ENCODE measurements at regions not wholly inside any gene's neighbourhood (a gene's known extent, or its start where the extent isn't known, plus 50 kb on each side); places are given as distances from the start of the nearest gene placed in this dataset.

DNA sequence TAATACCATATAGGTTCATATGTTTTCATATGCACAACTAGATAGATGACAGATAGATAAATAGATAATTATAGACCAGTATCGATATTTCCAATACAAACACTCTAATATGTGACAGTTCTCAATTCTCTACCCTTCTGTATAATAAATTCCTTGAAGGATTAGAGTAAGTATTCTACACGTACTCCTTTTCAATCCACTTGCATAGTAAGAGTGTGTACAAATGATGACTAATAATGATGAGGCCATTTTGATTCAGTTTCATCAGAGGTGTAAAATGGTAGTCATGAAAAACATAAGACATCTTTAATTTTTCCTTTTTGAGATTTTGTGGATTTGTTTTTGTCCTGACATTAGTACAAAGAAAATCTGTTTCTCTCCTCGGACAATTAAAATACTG lies 188.3 kb upstream of the WSB1 start (continued):
- TF ChIP-seq, protein P1, sequence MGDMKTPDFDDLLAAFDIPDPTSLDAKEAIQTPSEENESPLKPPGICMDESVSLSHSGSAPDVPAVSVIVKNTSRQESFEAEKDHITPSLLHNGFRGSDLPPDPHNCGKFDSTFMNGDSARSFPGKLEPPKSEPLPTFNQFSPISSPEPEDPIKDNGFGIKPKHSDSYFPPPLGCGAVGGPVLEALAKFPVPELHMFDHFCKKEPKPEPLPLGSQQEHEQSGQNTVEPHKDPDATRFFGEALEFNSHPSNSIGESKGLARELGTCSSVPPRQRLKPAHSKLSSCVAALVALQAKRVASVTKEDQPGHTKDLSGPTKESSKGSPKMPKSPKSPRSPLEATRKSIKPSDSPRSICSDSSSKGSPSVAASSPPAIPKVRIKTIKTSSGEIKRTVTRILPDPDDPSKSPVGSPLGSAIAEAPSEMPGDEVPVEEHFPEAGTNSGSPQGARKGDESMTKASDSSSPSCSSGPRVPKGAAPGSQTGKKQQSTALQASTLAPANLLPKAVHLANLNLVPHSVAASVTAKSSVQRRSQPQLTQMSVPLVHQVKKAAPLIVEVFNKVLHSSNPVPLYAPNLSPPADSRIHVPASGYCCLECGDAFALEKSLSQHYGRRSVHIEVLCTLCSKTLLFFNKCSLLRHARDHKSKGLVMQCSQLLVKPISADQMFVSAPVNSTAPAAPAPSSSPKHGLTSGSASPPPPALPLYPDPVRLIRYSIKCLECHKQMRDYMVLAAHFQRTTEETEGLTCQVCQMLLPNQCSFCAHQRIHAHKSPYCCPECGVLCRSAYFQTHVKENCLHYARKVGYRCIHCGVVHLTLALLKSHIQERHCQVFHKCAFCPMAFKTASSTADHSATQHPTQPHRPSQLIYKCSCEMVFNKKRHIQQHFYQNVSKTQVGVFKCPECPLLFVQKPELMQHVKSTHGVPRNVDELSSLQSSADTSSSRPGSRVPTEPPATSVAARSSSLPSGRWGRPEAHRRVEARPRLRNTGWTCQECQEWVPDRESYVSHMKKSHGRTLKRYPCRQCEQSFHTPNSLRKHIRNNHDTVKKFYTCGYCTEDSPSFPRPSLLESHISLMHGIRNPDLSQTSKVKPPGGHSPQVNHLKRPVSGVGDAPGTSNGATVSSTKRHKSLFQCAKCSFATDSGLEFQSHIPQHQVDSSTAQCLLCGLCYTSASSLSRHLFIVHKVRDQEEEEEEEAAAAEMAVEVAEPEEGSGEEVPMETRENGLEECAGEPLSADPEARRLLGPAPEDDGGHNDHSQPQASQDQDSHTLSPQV (IDR thresholded peaks at IDR 0.05) = 0 out of 2 replicates have a peak, but pooled peaks have one; percentile 9
- TF ChIP-seq, protein P2, sequence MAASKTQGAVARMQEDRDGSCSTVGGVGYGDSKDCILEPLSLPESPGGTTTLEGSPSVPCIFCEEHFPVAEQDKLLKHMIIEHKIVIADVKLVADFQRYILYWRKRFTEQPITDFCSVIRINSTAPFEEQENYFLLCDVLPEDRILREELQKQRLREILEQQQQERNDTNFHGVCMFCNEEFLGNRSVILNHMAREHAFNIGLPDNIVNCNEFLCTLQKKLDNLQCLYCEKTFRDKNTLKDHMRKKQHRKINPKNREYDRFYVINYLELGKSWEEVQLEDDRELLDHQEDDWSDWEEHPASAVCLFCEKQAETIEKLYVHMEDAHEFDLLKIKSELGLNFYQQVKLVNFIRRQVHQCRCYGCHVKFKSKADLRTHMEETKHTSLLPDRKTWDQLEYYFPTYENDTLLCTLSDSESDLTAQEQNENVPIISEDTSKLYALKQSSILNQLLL (CRISPR knock-in tag; IDR thresholded peaks at IDR 0.05; ENCODE audit: borderline replicate concordance) = no peak

DNA sequence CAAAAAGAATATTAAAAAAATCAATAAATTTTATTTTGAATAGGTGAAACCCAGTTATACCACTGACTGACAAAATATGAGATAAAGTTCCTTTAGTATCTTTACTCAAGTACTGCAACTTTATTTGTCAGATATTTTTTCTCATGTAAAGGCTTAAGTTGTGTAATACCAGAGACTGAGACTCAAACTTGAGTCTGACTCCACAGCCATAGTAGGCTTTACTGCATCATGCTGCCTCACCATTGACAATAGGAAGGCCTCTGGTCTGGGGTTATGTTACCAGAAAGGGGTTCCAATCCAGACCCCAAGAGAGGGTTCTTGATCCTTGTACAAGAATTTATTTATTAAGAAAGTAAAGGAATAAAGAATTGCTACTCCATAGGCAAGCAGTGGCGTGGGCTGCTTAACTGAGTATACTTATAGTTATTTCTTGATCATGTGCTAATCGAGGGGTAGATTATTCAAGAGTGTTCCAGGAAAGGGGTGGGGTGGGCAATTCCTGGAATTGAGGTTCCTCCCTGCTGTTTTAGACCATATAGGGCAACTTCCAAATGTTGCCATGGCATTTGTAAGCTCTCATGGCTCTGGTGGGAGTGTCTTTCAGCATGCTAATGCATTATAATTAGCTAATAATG lies 187.4 kb upstream of the WSB1 start:
- Histone ChIP-seq H3K27me3 (ENCODE audit: control insufficient read depth in 2 of 2, insufficient read depth in 2 of 2, low read length in 2 of 2) (no peaks in the 10 kb centered on the region), H2AFZ (ENCODE audit: low read depth, low read length) (peak overlapping the region; percentile 52; the same call in 1 of the 2 replicates), H3K9me3 (replicated peaks; ENCODE audit: control insufficient read depth, insufficient read depth, low read depth, low read length) (peaks cover 5% of the 10 kb centered on the region), H3K36me3 (ENCODE audit: control insufficient read depth, insufficient read depth, low read length) (peaks cover 23% of the 10 kb centered on the region), H3K4me3 (no peak overlapping the region), H3K9ac (ENCODE audit: insufficient read depth in 1 of 2, low read depth in 2 of 2, low read length in 2 of 2) (peak overlapping the region in 1 of 2 experiments; percentile 58; a peak in 2 of 4 replicates), H3K79me2 (ENCODE audit: control insufficient read depth, insufficient read depth, low read length) (peaks cover 66% of the 10 kb centered on the region), H3K4me1 (replicated peaks in 1 of 2; ENCODE audit: control insufficient read depth in 2 of 2, insufficient read depth in 2 of 2, low read length in 2 of 2) (peaks cover 0 to 32% of the 10 kb centered on the region in 2 experiments; a peak in 4 of 5 replicates), H3K9me1 (ENCODE audit: control insufficient read depth, insufficient read depth, low read length) (no peaks in the 10 kb centered on the region), H4K20me1 (replicated peaks; ENCODE audit: control insufficient read depth, insufficient read depth, low read length) (no peaks in the 10 kb centered on the region), H3K27ac (ENCODE audit: extremely low read depth, low read depth, low read length) (peak overlapping the region; percentile 83), H3K4me2 (ENCODE audit: insufficient read depth, low read length) (peak overlapping the region; percentile 65)
- 13% methylated on average over 2 of the region's 2 CpGs for WGBS (ENCODE audit: insufficient coverage, low coverage, missing lambda C conversion rate)
- POLR2A ChIA-PET = interaction anchor here (0.7 to 1.1 kb wide), 8 partner anchors 9 to 171 kb away, joined by 3 to 10 read pairs (median 4); no protein-coding TSS in a partner anchor
- in situ Hi-C loops (cut with MboI) = no loop called here
- CTCF ChIA-PET (ENCODE audit: low intra/inter-chr PET ratio) = no interaction called here
- DNase-seq (ENCODE audit: extremely low read depth in 1 of 4, low spot score in 3 of 4) (peak in 2 of 4 experiments; percentile 49 to 87), ATAC-seq (peak; percentile 75), FAIRE-seq (peak; percentile 58)
- no TSS peak for BruUV-seq (replicated peaks)
- intact Hi-C loops (cut with micrococcal nuclease) = no loop called here
- TF ChIP-seq RFX1 (IDR thresholded peaks at IDR 0.05) (peak; percentile 90), ZKSCAN3 (CRISPR knock-in tag; IDR thresholded peaks at IDR 0.05) (no peak), DACH1 (IDR thresholded peaks at IDR 0.05; ENCODE audit: partially characterized antibody) (peak; percentile 23), POLR2B (IDR thresholded peaks at IDR 0.05; ENCODE audit: low read depth, partially characterized antibody) (peak; percentile 43), MCM5 (IDR thresholded peaks at IDR 0.05; ENCODE audit: low read depth) (no peak), DPF2 (IDR thresholded peaks at IDR 0.05) (peak; percentile 58; the same call in 1 of the 2 replicates), STAT5A (IDR thresholded peaks at IDR 0.05; ENCODE audit: borderline replicate concordance, low read length) (peak; percentile 93), GABPB1 (CRISPR knock-in tag; IDR thresholded peaks at IDR 0.05) (no peak), ZNF584 (CRISPR knock-in tag; IDR thresholded peaks at IDR 0.05; ENCODE audit: low read depth) (0 out of 2 replicates have a peak, but pooled peaks have one; percentile 40), CHD4 (IDR thresholded peaks at IDR 0.05; ENCODE audit: insufficient read depth, insufficient replicate concordance, low read depth, low read length, poor library complexity, severe bottlenecking) (no peak), ZNF134 (CRISPR knock-in tag; conservative IDR thresholded peaks at IDR 0.05) (no peak), ZNF444 (CRISPR knock-in tag; IDR thresholded peaks at IDR 0.05) (0 out of 2 replicates have a peak, but pooled peaks have one; percentile 23), NRF1 (conservative IDR thresholded peaks at IDR 0.05 in 1 of 2, IDR thresholded peaks at IDR 0.05 in 1 of 2) (0 out of 4 replicates have a peak, but pooled peaks of 1 of the 2 experiments have one; percentile 14), SMAD4 (CRISPR knock-in tag; conservative IDR thresholded peaks at IDR 0.05) (no peak), ZNF165 (CRISPR knock-in tag; IDR thresholded peaks at IDR 0.05; ENCODE audit: borderline replicate concordance) (no peak)

Measured in K562 (cell line).